ENCODE measurements at regions not wholly inside any gene's neighbourhood (a gene's known extent, or its start where the extent isn't known, plus 50 kb on each side); places are given as distances from the start of the nearest gene placed in this dataset.

- Histone ChIP-seq H3K23me2 (ENCODE audit: low read depth, low read length) (no peaks in the 10 kb centered on the region), H3K14ac (ENCODE audit: insufficient read length) (no peak overlapping the region), H3K18ac (ENCODE audit: extremely low read depth, low read length) (no peak overlapping the region), H3K4me2 (ENCODE audit: insufficient read depth in 1 of 2, low read depth in 2 of 2, low read length in 2 of 2) (no peak overlapping the region), H4K91ac (replicated peaks; ENCODE audit: insufficient read length, low read length) (no peak overlapping the region), H2BK12ac (ENCODE audit: low read depth, low read length) (no peak overlapping the region), H3K36me3 (ENCODE audit: control insufficient read depth in 2 of 4, insufficient read depth in 4 of 4, low read length in 3 of 4) (no peaks in the 10 kb centered on the region), H4K8ac (ENCODE audit: extremely low read depth, insufficient read depth, low read length) (no peak overlapping the region), H3K79me1 (ENCODE audit: low read depth, low read length) (no peaks in the 10 kb centered on the region), H3K4ac (replicated peaks; ENCODE audit: insufficient read length, low read depth, low read length) (no peak overlapping the region), H2BK5ac (ENCODE audit: low read depth, low read length) (no peak overlapping the region), H3K4me1 (replicated peaks in 1 of 4; ENCODE audit: control insufficient read depth in 3 of 4, insufficient read depth in 4 of 4, low read length in 3 of 4) (no peaks in the 10 kb centered on the region), H3K4me3 (ENCODE audit: extremely low read depth in 1 of 4, insufficient read depth in 2 of 4, low read depth in 3 of 4, low read length in 4 of 4) (no peak overlapping the region), H3K27ac (ENCODE audit: low read depth, low read length) (no peak overlapping the region), H2AFZ (ENCODE audit: low read length) (no peak overlapping the region), H3K23ac (ENCODE audit: insufficient read length) (no peak overlapping the region), H4K5ac (ENCODE audit: insufficient read length, low read depth, low read length) (no peak overlapping the region), H3K56ac (replicated peaks; ENCODE audit: insufficient read length, low read depth, low read length) (no peak overlapping the region), H3K27me3 (replicated peaks in 1 of 4; ENCODE audit: control insufficient read depth in 3 of 4, extremely low read depth in 1 of 4, insufficient read depth in 3 of 4, low read length in 3 of 4) (no peaks in the 10 kb centered on the region), H2BK120ac (replicated peaks; ENCODE audit: low read depth, low read length) (no peak overlapping the region), H2BK15ac (ENCODE audit: low read length) (no peak overlapping the region), H3K9me3 (ENCODE audit: insufficient read depth in 2 of 2, low read depth in 1 of 2, low read length in 1 of 2) (no peaks in the 10 kb centered on the region), H2AK5ac (ENCODE audit: low read depth, low read length) (no peak overlapping the region), H4K20me1 (replicated peaks in 1 of 2; ENCODE audit: control insufficient read depth in 1 of 2, insufficient read depth in 2 of 2, low read length in 2 of 2) (no peaks in the 10 kb centered on the region), H3K9ac (replicated peaks in 1 of 4; ENCODE audit: extremely low read depth in 1 of 4, low read depth in 3 of 4, low read length in 3 of 4) (no peak overlapping the region), H2BK20ac (ENCODE audit: low read length) (no peak overlapping the region), H3K79me2 (ENCODE audit: control insufficient read depth in 1 of 2, insufficient read depth in 2 of 2, low read length in 2 of 2) (no peaks in the 10 kb centered on the region)
- WGBS, 2 experiments (ENCODE audit: extremely low coverage in 1 of 2, insufficient coverage in 1 of 2, insufficient read length in 1 of 2, insufficient replicate concordance in 2 of 2, low coverage in 1 of 2, low lambda C conversion rate in 2 of 2, missing lambda C conversion rate in 1 of 2): 95% methylated on average over 1 of the region's 1 CpG; no CpG with 5 or more reads in 1 of the 2 experiments
- FAIRE-seq: no peak
- TF ChIP-seq CBX5 (IDR thresholded peaks at IDR 0.05; ENCODE audit: low read depth, low read length): no peak
- ChIA-PET CTCF (ENCODE audit: partially characterized antibody) (interaction anchor here (1.3 kb wide), 1 partner anchor 19 kb away, joined by 4 read pairs; no protein-coding TSS in a partner anchor), POLR2A (ENCODE audit: partially characterized antibody) (no interaction called here)
- DNase-seq (ENCODE audit: low read depth in 1 of 2, low spot score in 2 of 2): no peak
Measured at GRCh38 chr4:166482758-166483157, 609.7 kb downstream of the TLL1 start.
